Type B pancreatic cell (in vitro differentiated cells): ENCODE measurements at regions not wholly inside any gene's neighbourhood (a gene's known extent, or its start where the extent isn't known, plus 50 kb on each side); places are given as distances from the start of the nearest gene placed in this dataset.

ENCODE experiments used
- DNase-seq: peaks from one replicate; pipeline ENCODE4 v3.0.0; 2021; ENCODE audit warnings: mixed read lengths; ENCODE audit not compliant: unreplicated experiment; ENCODE audit errors: extremely low spot score
- H3K27ac Mint-ChIP-seq: 2 replicates; pipeline ENCODE4 v1.8.0; 2021; ENCODE audit warnings: mild to moderate bottlenecking, mixed read lengths
- H3K27me3 Mint-ChIP-seq: 2 replicates; pipeline ENCODE4 v1.8.0; 2021; ENCODE audit warnings: mixed read lengths
- H3K36me3 Mint-ChIP-seq: 2 replicates; pipeline ENCODE4 v1.8.0; 2021; ENCODE audit warnings: mixed read lengths
- H3K4me1 Mint-ChIP-seq: one replicate; pipeline ENCODE4 v1.8.0; 2021; ENCODE audit warnings: mixed read lengths; ENCODE audit not compliant: unreplicated experiment
- H3K4me3 Mint-ChIP-seq: 2 replicates; pipeline ENCODE4 v1.8.0; 2021; ENCODE audit warnings: mild to moderate bottlenecking, mixed read lengths
- H3K9me3 Mint-ChIP-seq: 2 replicates; pipeline ENCODE4 v1.8.0; 2021; ENCODE audit warnings: mixed read lengths
- TF ChIP-seq, protein P1 (sequence below): fragments of 200-600 bp; sonication (generic); conservative IDR thresholded peaks from 2 replicates; pipeline ENCODE4 v1.5.0; 2021; ENCODE audit warnings: antibody characterized with exemption, mild to moderate bottlenecking

DNA sequence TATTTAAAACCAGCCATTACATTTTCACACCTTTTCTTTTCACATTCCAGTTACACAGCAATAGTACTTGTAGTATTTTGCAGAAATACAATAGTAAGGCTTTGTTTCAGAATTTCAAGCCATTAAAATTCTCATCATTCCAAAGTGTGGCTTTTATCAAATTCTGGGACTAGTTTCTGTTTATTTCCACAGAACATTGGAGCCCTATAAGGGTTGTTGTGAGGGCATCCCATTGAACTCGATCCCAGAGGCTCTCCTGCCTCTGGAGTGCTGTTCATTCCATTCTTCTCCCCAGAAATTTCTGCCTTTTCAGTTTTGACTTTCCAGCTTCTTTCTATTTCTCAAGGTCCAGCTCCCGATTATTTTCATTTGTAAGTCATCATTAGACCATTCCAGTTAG is 645.5 kb downstream of the ADGRL2 start:
- TF ChIP-seq, protein P1, sequence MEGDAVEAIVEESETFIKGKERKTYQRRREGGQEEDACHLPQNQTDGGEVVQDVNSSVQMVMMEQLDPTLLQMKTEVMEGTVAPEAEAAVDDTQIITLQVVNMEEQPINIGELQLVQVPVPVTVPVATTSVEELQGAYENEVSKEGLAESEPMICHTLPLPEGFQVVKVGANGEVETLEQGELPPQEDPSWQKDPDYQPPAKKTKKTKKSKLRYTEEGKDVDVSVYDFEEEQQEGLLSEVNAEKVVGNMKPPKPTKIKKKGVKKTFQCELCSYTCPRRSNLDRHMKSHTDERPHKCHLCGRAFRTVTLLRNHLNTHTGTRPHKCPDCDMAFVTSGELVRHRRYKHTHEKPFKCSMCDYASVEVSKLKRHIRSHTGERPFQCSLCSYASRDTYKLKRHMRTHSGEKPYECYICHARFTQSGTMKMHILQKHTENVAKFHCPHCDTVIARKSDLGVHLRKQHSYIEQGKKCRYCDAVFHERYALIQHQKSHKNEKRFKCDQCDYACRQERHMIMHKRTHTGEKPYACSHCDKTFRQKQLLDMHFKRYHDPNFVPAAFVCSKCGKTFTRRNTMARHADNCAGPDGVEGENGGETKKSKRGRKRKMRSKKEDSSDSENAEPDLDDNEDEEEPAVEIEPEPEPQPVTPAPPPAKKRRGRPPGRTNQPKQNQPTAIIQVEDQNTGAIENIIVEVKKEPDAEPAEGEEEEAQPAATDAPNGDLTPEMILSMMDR, result no peak
- no peak for DNase-seq
- Mint-ChIP-seq H3K4me1 (no peaks in the 10 kb centered on the region), H3K36me3 (no peaks in the 10 kb centered on the region), H3K4me3 (no peak overlapping the region), H3K27me3 (no peaks in the 10 kb centered on the region), H3K27ac (no peak overlapping the region), H3K9me3 (no peaks in the 10 kb centered on the region)

DNA sequence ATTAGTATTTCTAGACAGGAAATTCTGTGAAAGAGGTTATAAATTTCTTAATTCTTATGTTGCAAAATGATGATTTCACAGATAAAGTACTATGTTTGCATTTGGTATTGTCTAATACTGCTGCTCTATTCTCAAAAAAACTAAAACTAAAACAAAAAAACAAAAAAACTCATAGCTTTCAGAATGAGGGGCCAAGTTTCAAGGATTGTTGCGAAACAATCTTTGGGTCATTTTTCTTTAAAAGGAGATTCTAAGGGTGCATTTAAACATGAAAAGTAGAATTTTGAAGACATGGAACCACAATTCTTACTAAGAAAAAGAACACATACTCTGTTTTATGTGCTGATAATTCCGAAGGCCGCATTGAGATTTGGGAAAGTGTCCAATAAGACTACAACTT is 645.1 kb downstream of the ADGRL2 start:
- H3K36me3 Mint-ChIP-seq, result no peaks in the 10 kb centered on the region
- no peaks in the 10 kb centered on the region for H3K4me1 Mint-ChIP-seq
- no peaks in the 10 kb centered on the region for H3K27me3 Mint-ChIP-seq
- no peak overlapping the region for H3K27ac Mint-ChIP-seq
- no peak for DNase-seq
- no peak overlapping the region for H3K4me3 Mint-ChIP-seq
- H3K9me3 Mint-ChIP-seq, result no peaks in the 10 kb centered on the region
- TF ChIP-seq, protein P1, result no peak

DNA sequence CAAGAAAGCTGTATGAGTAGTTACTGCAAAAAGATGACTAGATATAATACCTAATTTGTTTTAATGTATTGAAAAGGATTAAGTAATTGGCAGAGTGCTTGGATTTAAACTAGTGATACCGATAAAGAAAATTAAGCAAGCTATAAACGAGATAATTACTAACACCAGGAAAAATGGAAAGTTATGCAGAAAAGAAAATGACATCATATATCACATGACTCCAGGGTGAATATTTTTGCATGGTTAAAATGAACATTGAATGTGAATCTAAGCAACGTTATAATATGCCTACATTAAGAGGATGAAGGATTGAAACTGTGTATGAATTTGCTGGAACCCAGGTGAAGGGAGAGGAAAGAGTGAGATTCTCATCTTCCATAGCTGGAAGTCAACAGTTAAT is 644.4 kb downstream of the ADGRL2 start:
- no peaks in the 10 kb centered on the region for H3K27me3 Mint-ChIP-seq
- H3K27ac Mint-ChIP-seq, result no peak overlapping the region
- no peaks in the 10 kb centered on the region for H3K4me1 Mint-ChIP-seq
- TF ChIP-seq, protein P1, result no peak
- no peaks in the 10 kb centered on the region for H3K9me3 Mint-ChIP-seq
- no peak for DNase-seq
- no peaks in the 10 kb centered on the region for H3K36me3 Mint-ChIP-seq
- H3K4me3 Mint-ChIP-seq, result no peak overlapping the region

DNA sequence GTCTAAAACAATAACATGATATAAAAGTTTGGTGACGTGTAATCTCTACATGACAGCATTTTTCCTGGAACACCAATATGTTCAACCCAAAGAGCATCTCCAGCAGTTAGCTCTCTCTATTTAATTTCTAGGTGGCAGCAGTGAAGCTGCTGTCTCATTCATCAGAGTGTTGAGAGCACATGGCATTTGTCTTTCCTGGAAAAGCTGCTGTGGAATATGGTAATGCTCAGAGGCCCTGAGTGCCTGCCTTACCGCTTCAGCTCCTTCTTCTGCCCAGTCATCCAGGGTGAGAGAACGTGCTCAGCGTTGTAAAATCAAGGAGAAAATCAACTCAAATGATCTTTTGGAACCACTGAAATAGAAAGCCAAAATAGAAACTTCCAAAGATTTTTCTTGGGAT is 640.7 kb downstream of the ADGRL2 start:
- no peak overlapping the region for H3K4me3 Mint-ChIP-seq
- no peak overlapping the region for H3K27ac Mint-ChIP-seq
- H3K4me1 Mint-ChIP-seq, result no peaks in the 10 kb centered on the region
- DNase-seq, result no peak
- H3K36me3 Mint-ChIP-seq, result no peaks in the 10 kb centered on the region
- H3K9me3 Mint-ChIP-seq, result no peaks in the 10 kb centered on the region
- no peaks in the 10 kb centered on the region for H3K27me3 Mint-ChIP-seq
- TF ChIP-seq, protein P1, result no peak

DNA sequence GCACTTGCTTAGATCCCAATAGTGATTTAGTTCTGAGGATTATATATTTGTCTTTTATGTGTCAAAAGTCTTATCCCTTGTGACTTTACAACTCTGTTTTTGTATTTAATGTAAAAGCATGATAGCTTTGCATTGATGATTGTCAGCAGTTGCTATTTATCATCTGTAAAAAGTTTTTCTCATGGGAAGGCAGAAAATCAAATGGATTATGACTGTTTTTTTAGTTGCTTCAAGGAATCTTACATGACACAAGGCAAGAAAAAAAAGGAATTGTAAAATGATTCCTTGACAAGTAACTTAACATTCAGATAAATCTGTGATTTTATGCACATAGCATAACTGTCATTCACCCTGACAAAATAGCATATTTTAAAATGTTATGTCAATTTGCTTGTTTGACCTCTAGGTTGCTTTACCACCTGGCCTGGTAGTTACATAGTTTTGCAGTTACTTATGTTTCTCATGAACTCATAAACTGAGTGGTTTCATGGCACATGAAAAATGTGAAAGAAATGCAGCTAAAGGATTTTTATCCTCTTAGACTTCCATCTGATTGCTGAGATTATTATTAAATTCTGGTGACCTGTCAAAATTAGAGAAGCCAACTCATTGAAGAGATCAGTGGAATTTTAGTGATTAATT is 622.6 kb downstream of the ADGRL2 start:
- Mint-ChIP-seq H3K36me3 (no peaks in the 10 kb centered on the region), H3K4me1 (peaks cover 6% of the 10 kb centered on the region), H3K27me3 (no peaks in the 10 kb centered on the region), H3K9me3 (no peaks in the 10 kb centered on the region), H3K4me3 (no peak overlapping the region), H3K27ac (no peak overlapping the region)
- DNase-seq, result no peak
- TF ChIP-seq, protein P1, result no peak

DNA sequence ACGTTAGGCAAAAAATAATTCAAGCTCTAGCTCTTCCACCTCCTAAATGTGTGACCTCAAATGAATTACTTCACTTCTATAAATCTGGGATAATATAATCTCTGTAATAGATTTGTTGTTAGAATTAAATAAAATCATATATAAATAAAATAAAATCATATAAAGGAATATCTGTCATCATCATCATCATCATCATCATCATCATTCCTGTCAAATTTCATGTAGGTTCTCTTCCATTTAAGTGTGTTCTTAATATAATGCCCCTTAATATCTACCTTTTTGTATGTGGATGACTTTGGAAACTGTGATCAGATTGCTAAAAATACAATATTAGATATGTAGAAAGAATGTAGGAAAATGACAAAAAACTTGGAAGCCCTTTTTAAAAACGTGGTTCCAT is 621.0 kb downstream of the ADGRL2 start:
- Mint-ChIP-seq H3K4me1 (peaks cover 6% of the 10 kb centered on the region), H3K9me3 (no peaks in the 10 kb centered on the region), H3K27ac (no peak overlapping the region), H3K4me3 (no peak overlapping the region), H3K36me3 (no peaks in the 10 kb centered on the region), H3K27me3 (no peaks in the 10 kb centered on the region)
- DNase-seq, result no peak
- TF ChIP-seq, protein P1, result no peak
